ENCODE measurements at regions not wholly inside any gene's neighbourhood (a gene's known extent, or its start where the extent isn't known, plus 50 kb on each side); places are given as distances from the start of the nearest gene placed in this dataset.
"Not testable (repeated sequence)": the region's sequence is repeated elsewhere in the genome, so short reads cannot be mapped to it uniquely, and the experiment has no call there.

GRCh38 chr11:71176812-71177211 lies 75.6 kb downstream of the SHANK2 start:
- H3K27me3 Mint-ChIP-seq: peaks cover 14% of the 10 kb centered on the region
- H3K4me1 Mint-ChIP-seq: no peaks in the 10 kb centered on the region
- no peaks in the 10 kb centered on the region for H3K36me3 Mint-ChIP-seq (ENCODE audit: low read depth)
- POLR2A ChIA-PET: no interaction called here
- H3K27ac Mint-ChIP-seq: no peak overlapping the region
- CTCF ChIA-PET: interaction anchor here (0.6 kb wide), 1 partner anchor 1459 kb away, joined by 3 read pairs; no protein-coding TSS in a partner anchor
- H3K9me3 Mint-ChIP-seq: peaks cover 15% of the 10 kb centered on the region
- H3K4me3 Mint-ChIP-seq: no peak overlapping the region
- DNase-seq: no peak

GRCh38 chr11:71173709-71174108 lies 78.7 kb downstream of the SHANK2 start:
- no peak overlapping the region for H3K4me3 Mint-ChIP-seq
- ChIA-PET CTCF (no interaction called here), POLR2A (no interaction called here)
- DNase-seq: no peak
- no peak overlapping the region for H3K27ac Mint-ChIP-seq
- peaks cover 4% of the 10 kb centered on the region for H3K27me3 Mint-ChIP-seq
- no peaks in the 10 kb centered on the region for H3K36me3 Mint-ChIP-seq (ENCODE audit: low read depth)
- H3K9me3 Mint-ChIP-seq: peaks cover 15% of the 10 kb centered on the region
- H3K4me1 Mint-ChIP-seq: no peaks in the 10 kb centered on the region

- CTCF ChIA-PET: no interaction called here
These were observed 79.7 kb downstream of the SHANK2 start for GRCh38 chr11:71172680-71173079.

GRCh38 chr11:71171576-71171975 lies 80.8 kb downstream of the SHANK2 start:
- ChIA-PET CTCF (no interaction called here), POLR2A (no interaction called here)
- no peak overlapping the region for H3K4me3 Mint-ChIP-seq
- H3K27ac Mint-ChIP-seq: no peak overlapping the region
- peaks cover 7% of the 10 kb centered on the region for H3K9me3 Mint-ChIP-seq
- H3K27me3 Mint-ChIP-seq: peaks cover 2% of the 10 kb centered on the region
- no peak for DNase-seq
- no peaks in the 10 kb centered on the region for H3K36me3 Mint-ChIP-seq (ENCODE audit: low read depth)
- H3K4me1 Mint-ChIP-seq: no peaks in the 10 kb centered on the region

More at GRCh38 chr11:71172680-71173079, 79.7 kb downstream of the SHANK2 start:
- H3K4me3 Mint-ChIP-seq: no peak overlapping the region
- H3K4me1 Mint-ChIP-seq: no peaks in the 10 kb centered on the region
- peaks cover 4% of the 10 kb centered on the region for H3K27me3 Mint-ChIP-seq
- H3K27ac Mint-ChIP-seq: no peak overlapping the region
- H3K9me3 Mint-ChIP-seq: peaks cover 15% of the 10 kb centered on the region
- DNase-seq: no peak
- no peaks in the 10 kb centered on the region for H3K36me3 Mint-ChIP-seq (ENCODE audit: low read depth)
- POLR2A ChIA-PET: no interaction called here

GRCh38 chr11:71170624-71171423 lies 81.6 kb downstream of the SHANK2 start:
- POLR2A ChIA-PET: no interaction called here
- Mint-ChIP-seq H3K9me3 (peaks cover 5% of the 10 kb centered on the region), H3K4me1 (no peaks in the 10 kb centered on the region), H3K4me3 (no peak overlapping the region), H3K27me3 (no peaks in the 10 kb centered on the region), H3K36me3 (ENCODE audit: low read depth) (no peaks in the 10 kb centered on the region), H3K27ac (no peak overlapping the region)
- CTCF ChIA-PET: no interaction called here
- DNase-seq: no peak

GRCh38 chr11:71169313-71169712 lies 83.1 kb downstream of the SHANK2 start:
- no peak for DNase-seq
- Mint-ChIP-seq H3K4me1 (no peaks in the 10 kb centered on the region), H3K36me3 (ENCODE audit: low read depth) (no peaks in the 10 kb centered on the region)

GRCh38 chr11:71167814-71168213 lies 84.6 kb downstream of the SHANK2 start:
- POLR2A ChIA-PET; H3K27ac Mint-ChIP-seq; H3K36me3 Mint-ChIP-seq (ENCODE audit: low read depth); H3K4me3 Mint-ChIP-seq; CTCF ChIA-PET; DNase-seq; H3K4me1 Mint-ChIP-seq; H3K9me3 Mint-ChIP-seq; H3K27me3 Mint-ChIP-seq: not testable (repeated sequence)

More at GRCh38 chr11:71169313-71169712, 83.1 kb downstream of the SHANK2 start:
- Mint-ChIP-seq H3K9me3 (no peaks in the 10 kb centered on the region), H3K4me3 (no peak overlapping the region), H3K27me3 (no peaks in the 10 kb centered on the region), H3K27ac (no peak overlapping the region)
- ChIA-PET POLR2A (no interaction called here), CTCF (no interaction called here)

GRCh38 chr11:71165771-71166170 lies 86.6 kb downstream of the SHANK2 start:
- Mint-ChIP-seq H3K27me3 (no peaks in the 10 kb centered on the region), H3K4me1 (no peaks in the 10 kb centered on the region), H3K36me3 (ENCODE audit: low read depth) (no peaks in the 10 kb centered on the region), H3K27ac (no peak overlapping the region), H3K4me3 (no peak overlapping the region), H3K9me3 (no peaks in the 10 kb centered on the region)
- POLR2A ChIA-PET: no interaction called here
- DNase-seq: no peak
- CTCF ChIA-PET: no interaction called here

GRCh38 chr11:71164621-71165020 lies 87.8 kb downstream of the SHANK2 start:
- no peak for DNase-seq
- CTCF ChIA-PET: interaction anchor here (0.6 kb wide), 1 partner anchor 84 kb away, joined by 3 read pairs; no protein-coding TSS in a partner anchor
- H3K4me3 Mint-ChIP-seq: no peak overlapping the region
- no peaks in the 10 kb centered on the region for H3K9me3 Mint-ChIP-seq
- POLR2A ChIA-PET: no interaction called here
- H3K27ac Mint-ChIP-seq: no peak overlapping the region
- no peaks in the 10 kb centered on the region for H3K4me1 Mint-ChIP-seq
- H3K36me3 Mint-ChIP-seq (ENCODE audit: low read depth): no peaks in the 10 kb centered on the region
- H3K27me3 Mint-ChIP-seq: no peaks in the 10 kb centered on the region

GRCh38 chr11:71164186-71164585 lies 88.2 kb downstream of the SHANK2 start:
- DNase-seq: no peak
- no peak overlapping the region for H3K27ac Mint-ChIP-seq
- H3K27me3 Mint-ChIP-seq: no peaks in the 10 kb centered on the region
- no peaks in the 10 kb centered on the region for H3K36me3 Mint-ChIP-seq (ENCODE audit: low read depth)
- POLR2A ChIA-PET: no interaction called here
- no peaks in the 10 kb centered on the region for H3K4me1 Mint-ChIP-seq
- H3K9me3 Mint-ChIP-seq: no peaks in the 10 kb centered on the region
- CTCF ChIA-PET: interaction anchor here (0.6 kb wide), 1 partner anchor 85 kb away, joined by 3 read pairs; no protein-coding TSS in a partner anchor
- H3K4me3 Mint-ChIP-seq: no peak overlapping the region

- Mint-ChIP-seq H3K36me3 (ENCODE audit: low read depth) (no peaks in the 10 kb centered on the region), H3K4me1 (no peaks in the 10 kb centered on the region), H3K4me3 (no peak overlapping the region), H3K27ac (no peak overlapping the region), H3K9me3 (no peaks in the 10 kb centered on the region), H3K27me3 (no peaks in the 10 kb centered on the region)
- ChIA-PET POLR2A (no interaction called here), CTCF (no interaction called here)
- no peak for DNase-seq
These were observed 89.0 kb downstream of the SHANK2 start for GRCh38 chr11:71163371-71163770.

- ChIA-PET POLR2A (no interaction called here), CTCF (no interaction called here)
- Mint-ChIP-seq H3K4me3 (no peak overlapping the region), H3K36me3 (ENCODE audit: low read depth) (no peaks in the 10 kb centered on the region), H3K9me3 (no peaks in the 10 kb centered on the region), H3K27me3 (peaks cover 3% of the 10 kb centered on the region), H3K27ac (no peak overlapping the region), H3K4me1 (no peaks in the 10 kb centered on the region)
- no peak for DNase-seq
These were observed 93.4 kb downstream of the SHANK2 start for GRCh38 chr11:71158936-71159335.

GRCh38 chr11:71157676-71158075 lies 94.7 kb downstream of the SHANK2 start:
- POLR2A ChIA-PET; H3K36me3 Mint-ChIP-seq (ENCODE audit: low read depth); H3K4me3 Mint-ChIP-seq; H3K9me3 Mint-ChIP-seq; H3K4me1 Mint-ChIP-seq; CTCF ChIA-PET; H3K27me3 Mint-ChIP-seq; H3K27ac Mint-ChIP-seq; DNase-seq: not testable (repeated sequence)

- Mint-ChIP-seq H3K36me3 (ENCODE audit: low read depth) (no peaks in the 10 kb centered on the region), H3K4me1 (no peaks in the 10 kb centered on the region), H3K4me3 (no peak overlapping the region), H3K27me3 (peaks cover 4% of the 10 kb centered on the region), H3K9me3 (no peaks in the 10 kb centered on the region), H3K27ac (no peak overlapping the region)
- POLR2A ChIA-PET: no interaction called here
- no peak for DNase-seq
- CTCF ChIA-PET: no interaction called here
These were observed 96.1 kb downstream of the SHANK2 start for GRCh38 chr11:71156301-71156700.
